ENCODE measurements at regions not wholly inside any gene's neighbourhood (a gene's known extent, or its start where the extent isn't known, plus 50 kb on each side); places are given as distances from the start of the nearest gene placed in this dataset.

GRCh38 chr12:94766397-94766796, 116.0 kb upstream of the TMCC3 start:
- BruUV-seq (replicated peaks): no TSS peak
- peaks cover 20% of the 10 kb centered on the region for H3K4me1 ChIP-seq (ENCODE audit: control insufficient read depth, extremely low read depth, insufficient read depth, low read length)
- intact Hi-C loops (cut with micrococcal nuclease) (no loop called here), dilution Hi-C loops (cut with MboI; ENCODE audit: extremely low pct_ligation_motif_present, low sequenced_read_pairs) (no loop called here)
- H3K9ac ChIP-seq (replicated peaks; ENCODE audit: extremely low read depth, insufficient read depth, low read length): no peak overlapping the region
- no peak for FAIRE-seq
- no peaks in the 10 kb centered on the region for H3K9me1 ChIP-seq (replicated peaks; ENCODE audit: control insufficient read depth, extremely low read depth, insufficient read depth, low read length)
- H2AFZ ChIP-seq (ENCODE audit: low read depth, low read length): no peak overlapping the region
- H3K27ac ChIP-seq (ENCODE audit: insufficient read depth, low read depth, low read length): no peak overlapping the region
- H4K20me1 ChIP-seq (replicated peaks; ENCODE audit: control insufficient read depth, extremely low read depth, insufficient read depth, low read length): no peaks in the 10 kb centered on the region
- no peak overlapping the region for H3K4me2 ChIP-seq (ENCODE audit: insufficient read depth, low read length)
- ChIA-PET CTCF (no interaction called here), POLR2A (no interaction called here)
- no peaks in the 10 kb centered on the region for H3K36me3 ChIP-seq (ENCODE audit: control insufficient read depth in 2 of 2, extremely low read depth in 1 of 2, insufficient read depth in 2 of 2, low read length in 2 of 2)
- H3K9me3 ChIP-seq (replicated peaks; ENCODE audit: control insufficient read depth, insufficient read depth, low read length): no peaks in the 10 kb centered on the region
- TF ChIP-seq FOS (IDR thresholded peaks at IDR 0.05; ENCODE audit: borderline replicate concordance, insufficient read depth, low read length) (no peak), JUN (IDR thresholded peaks at IDR 0.05; ENCODE audit: borderline replicate concordance, insufficient read depth, insufficient read length, low read depth) (no peak), EZH2 (IDR thresholded peaks at IDR 0.05; ENCODE audit: borderline replicate concordance, low read depth, low read length, severe bottlenecking) (no peak), MYC (IDR thresholded peaks at IDR 0.05; ENCODE audit: low read depth, low read length) (no peak), POLR2A (IDR thresholded peaks at IDR 0.05; ENCODE audit: low read depth, low read length) (no peak), MAX (IDR thresholded peaks at IDR 0.05; ENCODE audit: insufficient read depth, insufficient read length) (no peak), CTCF (IDR thresholded peaks at IDR 0.05; ENCODE audit: extremely low read depth in 1 of 2, insufficient read depth in 1 of 2, low read depth in 1 of 2, low read length in 2 of 2) (no peak), POLR2AphosphoS5 (IDR thresholded peaks at IDR 0.05; ENCODE audit: insufficient read depth, low read depth, low read length) (no peak), GATA2 (IDR thresholded peaks at IDR 0.05; ENCODE audit: insufficient read depth, insufficient read length, low read depth, low read length) (no peak)
- no peaks in the 10 kb centered on the region for H3K27me3 ChIP-seq (ENCODE audit: control insufficient read depth in 2 of 2, insufficient read depth in 2 of 2, low read length in 2 of 2)
- DNase-seq (ENCODE audit: low read depth, low spot score): no peak
- no peaks in the 10 kb centered on the region for H3K79me2 ChIP-seq (ENCODE audit: control insufficient read depth, insufficient read depth, low read length)
- no peak overlapping the region for H3K4me3 ChIP-seq (replicated peaks in 1 of 3; ENCODE audit: insufficient read depth in 1 of 3, low read depth in 1 of 3, low read length in 3 of 3)
